Ovary (tissue), 7 donors: ENCODE measurements at regions not wholly inside any gene's neighbourhood (a gene's known extent, or its start where the extent isn't known, plus 50 kb on each side); places are given as distances from the start of the nearest gene placed in this dataset.

Experiments used
- DNase-seq, 5 donors: peaks; one replicate each; pipeline ENCODE4 v3.0.0-alpha.2; 2019 to 2020
- H3K27ac ChIP-seq, 2 donors: fragments of 200-600 bp; one replicate each; pipeline versions ENCODE4 v1.5.1 to v1.8.0; 2019 to 2022
- H3K27me3 ChIP-seq: fragments of 200-600 bp; one replicate; pipeline ENCODE4 v1.8.0; 2022
- H3K36me3 ChIP-seq: fragments of 200-600 bp; sonication (generic); one replicate; pipeline ENCODE4 v1.5.1; 2019
- H3K4me1 ChIP-seq: one replicate; pipeline ENCODE4 v1.8.1; 2013; ENCODE audit warnings: mild to moderate bottlenecking, moderate library complexity; ENCODE audit not compliant: insufficient read depth
- H3K4me3 ChIP-seq: fragments of 200-600 bp; sonication (generic); one replicate; pipeline ENCODE4 v1.5.1; 2017
- H3K9me3 ChIP-seq, 2 donors: fragments of 200-600 bp in 1 of 2; sonication (generic) in 1 of 2; one replicate each; pipeline versions ENCODE4 v1.5.1 to v1.8.1; 2013 to 2019; ENCODE audit warnings: mild to moderate bottlenecking in 1 of 2, moderate library complexity in 1 of 2
- EP300 ChIP-seq: sonication (generic); formaldehyde crosslinking; IDR thresholded peaks from one replicate; pipeline ENCODE4 v1.6.1; 2017; ENCODE audit warnings: antibody characterized with exemption
- POLR2A ChIP-seq: fragments of 450-650 bp; IDR thresholded peaks from one replicate; pipeline ENCODE4 v1.6.1; 2017; ENCODE audit warnings: antibody characterized with exemption, mild to moderate bottlenecking, moderate library complexity
- WGBS, 3 donors: extraction: QIAGEN DNeasy Blood & Tissue Kit in 1 of 3; methylation state at CpG; one replicate each; pipeline versions ENCODE4 v1.1.5 to v1.1.7; 2013 to 2017; 5-methylcytosine and 5-hydroxymethylcytosine counted together
- intact Hi-C, 4 donors: fragments of 100-400 bp; cut with DNase I; formaldehyde crosslinking; loops; one replicate each; pipeline versions ENCODE4 v1.11.0 to v1.15.1; 2022 to 2023
- TF ChIP-seq, protein P1 (sequence below), 3 donors: fragments of 450-650 bp in 2 of 3; fragments of 200-600 bp in 1 of 3; IDR thresholded peaks; one replicate each; pipeline versions ENCODE4 v1.5.1 to v1.8.0; 2016 to 2022; ENCODE audit warnings: antibody characterized with exemption in 3 of 3, mild to moderate bottlenecking in 1 of 3
- donor health status: DM: no; HTN: no; CAD: no; lungs with moderate emphysema.
- donor health status: DM: no; HTN: no; CAD: no.
- donor health status: Bipolar disorder and iron deficiency.
- donor health status: DM: no; HTN: no; CAD: no.
- donor health status: DM: yes; HTN: yes; CAD: no.

DNA sequence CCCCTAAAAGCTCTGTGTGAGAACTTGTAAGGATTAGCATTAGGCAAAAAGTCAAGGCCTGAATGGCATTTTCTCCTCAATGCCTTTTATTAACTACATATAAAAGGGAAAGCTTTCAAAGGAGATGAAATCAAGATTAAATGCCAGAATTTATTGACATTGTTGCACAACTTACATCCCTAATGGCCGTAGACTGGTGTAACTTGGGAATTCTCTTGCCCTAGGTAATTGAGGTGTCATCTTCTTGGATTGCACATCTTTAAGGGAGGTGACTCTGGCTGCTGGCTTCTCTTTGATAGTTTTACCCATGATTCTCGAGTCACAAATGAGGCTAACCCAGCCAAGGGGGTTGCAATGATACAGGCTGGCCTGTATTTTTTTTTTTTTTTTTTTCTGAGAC is 249.1 kb downstream of the TBL1XR1 start:
- intact Hi-C loops: no loop called here

DNA sequence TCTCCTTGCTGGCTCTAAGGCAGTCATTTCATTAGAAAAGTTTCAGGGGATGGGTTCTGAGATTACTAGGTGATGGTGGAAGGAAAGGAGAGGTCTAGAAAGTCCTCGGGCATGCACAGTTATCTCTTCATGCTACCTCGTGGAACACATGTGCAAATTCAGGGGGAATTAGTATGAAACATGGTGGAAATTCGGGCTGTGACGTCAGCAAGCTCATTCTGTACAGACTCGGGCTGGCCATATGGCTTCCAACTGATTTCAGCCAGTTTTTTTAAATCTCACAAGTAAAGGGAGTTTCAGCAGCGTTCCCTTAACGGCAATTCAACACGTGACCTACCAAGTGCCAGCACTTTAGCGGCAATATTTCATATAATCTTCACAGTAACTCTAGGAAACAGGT is 251.1 kb downstream of the TBL1XR1 start:
- TF ChIP-seq EP300 (no peak), POLR2A (no peak)
- TF ChIP-seq, protein P1, sequence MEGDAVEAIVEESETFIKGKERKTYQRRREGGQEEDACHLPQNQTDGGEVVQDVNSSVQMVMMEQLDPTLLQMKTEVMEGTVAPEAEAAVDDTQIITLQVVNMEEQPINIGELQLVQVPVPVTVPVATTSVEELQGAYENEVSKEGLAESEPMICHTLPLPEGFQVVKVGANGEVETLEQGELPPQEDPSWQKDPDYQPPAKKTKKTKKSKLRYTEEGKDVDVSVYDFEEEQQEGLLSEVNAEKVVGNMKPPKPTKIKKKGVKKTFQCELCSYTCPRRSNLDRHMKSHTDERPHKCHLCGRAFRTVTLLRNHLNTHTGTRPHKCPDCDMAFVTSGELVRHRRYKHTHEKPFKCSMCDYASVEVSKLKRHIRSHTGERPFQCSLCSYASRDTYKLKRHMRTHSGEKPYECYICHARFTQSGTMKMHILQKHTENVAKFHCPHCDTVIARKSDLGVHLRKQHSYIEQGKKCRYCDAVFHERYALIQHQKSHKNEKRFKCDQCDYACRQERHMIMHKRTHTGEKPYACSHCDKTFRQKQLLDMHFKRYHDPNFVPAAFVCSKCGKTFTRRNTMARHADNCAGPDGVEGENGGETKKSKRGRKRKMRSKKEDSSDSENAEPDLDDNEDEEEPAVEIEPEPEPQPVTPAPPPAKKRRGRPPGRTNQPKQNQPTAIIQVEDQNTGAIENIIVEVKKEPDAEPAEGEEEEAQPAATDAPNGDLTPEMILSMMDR (IDR thresholded peaks at IDR 0.05): no peak
- Histone ChIP-seq H3K36me3 (no peaks in the 10 kb centered on the region), H3K4me1 (peaks cover 3% of the 10 kb centered on the region), H3K27ac (no peak overlapping the region), H3K27me3 (no peaks in the 10 kb centered on the region), H3K4me3 (no peak overlapping the region), H3K9me3 (no peaks in the 10 kb centered on the region)
- 95 to 96% (median 95%) methylated on average over 9 of the region's 9 CpGs for WGBS, 3 donors
- DNase-seq: no peak
- intact Hi-C loops: no loop called here

More for the DNA sequence above, 249.1 kb downstream of the TBL1XR1 start:
- Histone ChIP-seq H3K4me3 (no peak overlapping the region), H3K27me3 (no peaks in the 10 kb centered on the region), H3K4me1 (peaks cover 4% of the 10 kb centered on the region), H3K27ac (no peak overlapping the region), H3K36me3 (no peaks in the 10 kb centered on the region), H3K9me3 (no peaks in the 10 kb centered on the region)
- DNase-seq: no peak
- 92 to 98% (median 95%) methylated on average over 2 of the region's 2 CpGs for WGBS, 3 donors
- TF ChIP-seq EP300 (no peak), POLR2A (no peak)
- TF ChIP-seq, protein P1 (IDR thresholded peaks at IDR 0.05): no peak

DNA sequence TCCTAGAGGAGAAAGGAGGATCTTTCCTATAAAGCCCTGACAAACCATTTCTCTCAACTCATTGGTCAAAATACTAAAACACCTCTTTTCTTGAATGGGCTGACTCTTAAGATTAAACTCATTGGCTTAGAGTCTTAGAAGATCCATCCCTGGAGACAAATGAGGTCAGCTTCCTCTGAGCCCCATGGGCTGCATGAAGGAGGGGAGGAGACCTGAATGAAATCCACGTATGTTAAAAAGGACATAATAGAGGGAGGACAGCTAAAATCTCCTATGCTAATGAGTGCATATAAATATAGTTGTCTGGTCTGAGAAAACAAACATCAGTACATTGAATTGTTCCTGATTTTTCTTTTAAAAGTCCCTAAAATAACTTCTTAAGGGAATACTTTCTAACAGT is 255.0 kb downstream of the TBL1XR1 start:
- H3K9me3 ChIP-seq: no peaks in the 10 kb centered on the region
- H3K4me1 ChIP-seq: no peaks in the 10 kb centered on the region
- DNase-seq: no peak
- TF ChIP-seq EP300: no peak
- TF ChIP-seq POLR2A: no peak
- TF ChIP-seq, protein P1 (IDR thresholded peaks at IDR 0.05): no peak
- H3K27ac ChIP-seq: no peak overlapping the region
- no peaks in the 10 kb centered on the region for H3K36me3 ChIP-seq
- WGBS, 3 donors: 80 to 93% (median 89%) methylated on average over 1 of the region's 1 CpG
- H3K27me3 ChIP-seq: no peaks in the 10 kb centered on the region
- intact Hi-C loops: no loop called here
- H3K4me3 ChIP-seq: no peak overlapping the region

DNA sequence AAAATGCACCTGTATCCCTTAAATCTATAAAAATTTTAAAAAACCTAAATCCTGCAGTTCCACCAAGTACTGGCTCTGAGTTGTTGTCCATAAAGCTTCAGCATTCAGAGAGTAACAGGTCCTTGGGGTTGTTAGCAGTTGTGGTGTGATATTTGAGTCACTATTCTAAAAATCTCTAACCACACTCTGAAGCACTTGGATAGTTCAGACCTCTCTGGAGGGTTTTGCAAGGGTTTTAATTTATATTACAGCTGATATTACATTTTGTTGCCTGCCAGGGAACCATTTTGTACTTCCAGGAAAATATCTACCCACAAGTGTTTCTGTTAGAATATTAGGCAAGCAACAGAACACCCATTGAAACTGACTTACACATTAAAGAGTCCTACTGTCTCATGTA is 255.6 kb downstream of the TBL1XR1 start:
- H3K27me3 ChIP-seq: no peaks in the 10 kb centered on the region
- no peaks in the 10 kb centered on the region for H3K9me3 ChIP-seq
- TF ChIP-seq, protein P1 (IDR thresholded peaks at IDR 0.05): no peak
- TF ChIP-seq POLR2A (no peak), EP300 (no peak)
- intact Hi-C loops: no loop called here
- H3K27ac ChIP-seq: no peak overlapping the region
- no peaks in the 10 kb centered on the region for H3K4me1 ChIP-seq
- H3K4me3 ChIP-seq: no peak overlapping the region
- H3K36me3 ChIP-seq: no peaks in the 10 kb centered on the region
- no peak for DNase-seq
